Mammary epithelial cell (primary cell): ENCODE measurements at regions not wholly inside any gene's neighbourhood (a gene's known extent, or its start where the extent isn't known, plus 50 kb on each side); places are given as distances from the start of the nearest gene placed in this dataset.
"Not testable (repeated sequence)": the region's sequence is repeated elsewhere in the genome, so short reads cannot be mapped to it uniquely, and the experiment has no call there.

Source experiments
- CTCF ChIP-seq, 2 donors: IDR thresholded peaks in 1 of 2; conservative IDR thresholded peaks in 1 of 2; 2 replicates each; pipeline ENCODE4 v1.5.1; 2011 to 2012; ENCODE audit warnings: inconsistent platforms in 2 of 2, low read length in 2 of 2, mild to moderate bottlenecking in 2 of 2, control low read depth in 1 of 2, low read depth in 1 of 2; ENCODE audit not compliant: insufficient read depth in 1 of 2; ENCODE audit errors: extremely low read depth in 1 of 2
- EZH2 ChIP-seq: IDR thresholded peaks from 2 replicates; pipeline ENCODE4 v1.6.1; 2012; ENCODE audit warnings: low read length, inconsistent platforms, borderline replicate concordance

- TF ChIP-seq CTCF (conservative IDR thresholded peaks at IDR 0.05 in 1 of 2, IDR thresholded peaks at IDR 0.05 in 1 of 2; ENCODE audit: extremely low read depth in 1 of 2, insufficient read depth in 1 of 2, low read depth in 1 of 2, low read length in 2 of 2); EZH2: not testable (repeated sequence)
Measured at GRCh38 chr11:49562262-49562661, 353.9 kb upstream of the FOLH1 start.
